ENCODE measurements at regions not wholly inside any gene's neighbourhood (a gene's known extent, or its start where the extent isn't known, plus 50 kb on each side); places are given as distances from the start of the nearest gene placed in this dataset.
"Not testable (repeated sequence)": the region's sequence is repeated elsewhere in the genome, so short reads cannot be mapped to it uniquely, and the experiment has no call there.

GRCh38 chr12:127503996-127504395 lies 763.0 kb upstream of the TMEM132C start:
- not testable (repeated sequence) for TF ChIP-seq POLR2A (IDR thresholded peaks at IDR 0.05; ENCODE audit: low read depth); POLR2AphosphoS5 (IDR thresholded peaks at IDR 0.05); EP300 (IDR thresholded peaks at IDR 0.05)
- TF ChIP-seq, protein P1, sequence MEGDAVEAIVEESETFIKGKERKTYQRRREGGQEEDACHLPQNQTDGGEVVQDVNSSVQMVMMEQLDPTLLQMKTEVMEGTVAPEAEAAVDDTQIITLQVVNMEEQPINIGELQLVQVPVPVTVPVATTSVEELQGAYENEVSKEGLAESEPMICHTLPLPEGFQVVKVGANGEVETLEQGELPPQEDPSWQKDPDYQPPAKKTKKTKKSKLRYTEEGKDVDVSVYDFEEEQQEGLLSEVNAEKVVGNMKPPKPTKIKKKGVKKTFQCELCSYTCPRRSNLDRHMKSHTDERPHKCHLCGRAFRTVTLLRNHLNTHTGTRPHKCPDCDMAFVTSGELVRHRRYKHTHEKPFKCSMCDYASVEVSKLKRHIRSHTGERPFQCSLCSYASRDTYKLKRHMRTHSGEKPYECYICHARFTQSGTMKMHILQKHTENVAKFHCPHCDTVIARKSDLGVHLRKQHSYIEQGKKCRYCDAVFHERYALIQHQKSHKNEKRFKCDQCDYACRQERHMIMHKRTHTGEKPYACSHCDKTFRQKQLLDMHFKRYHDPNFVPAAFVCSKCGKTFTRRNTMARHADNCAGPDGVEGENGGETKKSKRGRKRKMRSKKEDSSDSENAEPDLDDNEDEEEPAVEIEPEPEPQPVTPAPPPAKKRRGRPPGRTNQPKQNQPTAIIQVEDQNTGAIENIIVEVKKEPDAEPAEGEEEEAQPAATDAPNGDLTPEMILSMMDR (IDR thresholded peaks at IDR 0.05), result not testable (repeated sequence)
